DOHH2 (cell line): ENCODE measurements at regions not wholly inside any gene's neighbourhood (a gene's known extent, or its start where the extent isn't known, plus 50 kb on each side); places are given as distances from the start of the nearest gene placed in this dataset.

Source experiments
- EZH2phosphoT487 ChIP-seq: fragments of 200-600 bp; sonication (generic); IDR thresholded peaks from 2 replicates; pipeline ENCODE4 v1.6.1; 2017; ENCODE audit warnings: borderline replicate concordance, mild to moderate bottlenecking, antibody characterized with exemption, low read length, moderate library complexity, mixed read lengths
- TF ChIP-seq, protein P1 (sequence below): fragments of 200-600 bp; sonication (generic); IDR thresholded peaks from one replicate; pipeline ENCODE4 v1.5.1; 2014; ENCODE audit warnings: antibody characterized with exemption, mild to moderate bottlenecking, low read depth, low read length; ENCODE audit not compliant: poor library complexity, severe bottlenecking

DNA sequence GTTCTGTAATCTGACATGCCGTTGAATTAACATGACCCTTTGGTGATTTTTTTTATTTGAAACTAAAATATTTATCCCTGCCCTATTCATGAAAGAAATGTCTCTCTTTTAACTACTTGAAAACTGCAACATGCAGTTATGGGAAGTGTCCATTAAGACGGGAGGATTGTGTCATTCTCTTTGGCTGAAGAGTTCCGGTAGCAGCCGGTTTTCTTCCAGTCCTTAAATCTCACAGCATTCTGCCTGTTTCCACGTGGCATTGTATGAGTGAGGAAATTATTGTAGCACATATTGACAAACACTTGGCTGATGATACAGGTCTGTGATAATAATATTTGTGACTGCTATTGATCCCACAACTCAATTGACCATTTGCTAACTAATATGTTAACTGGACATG is 509.6 kb upstream of the POU3F3 start:
- TF ChIP-seq, protein P1, sequence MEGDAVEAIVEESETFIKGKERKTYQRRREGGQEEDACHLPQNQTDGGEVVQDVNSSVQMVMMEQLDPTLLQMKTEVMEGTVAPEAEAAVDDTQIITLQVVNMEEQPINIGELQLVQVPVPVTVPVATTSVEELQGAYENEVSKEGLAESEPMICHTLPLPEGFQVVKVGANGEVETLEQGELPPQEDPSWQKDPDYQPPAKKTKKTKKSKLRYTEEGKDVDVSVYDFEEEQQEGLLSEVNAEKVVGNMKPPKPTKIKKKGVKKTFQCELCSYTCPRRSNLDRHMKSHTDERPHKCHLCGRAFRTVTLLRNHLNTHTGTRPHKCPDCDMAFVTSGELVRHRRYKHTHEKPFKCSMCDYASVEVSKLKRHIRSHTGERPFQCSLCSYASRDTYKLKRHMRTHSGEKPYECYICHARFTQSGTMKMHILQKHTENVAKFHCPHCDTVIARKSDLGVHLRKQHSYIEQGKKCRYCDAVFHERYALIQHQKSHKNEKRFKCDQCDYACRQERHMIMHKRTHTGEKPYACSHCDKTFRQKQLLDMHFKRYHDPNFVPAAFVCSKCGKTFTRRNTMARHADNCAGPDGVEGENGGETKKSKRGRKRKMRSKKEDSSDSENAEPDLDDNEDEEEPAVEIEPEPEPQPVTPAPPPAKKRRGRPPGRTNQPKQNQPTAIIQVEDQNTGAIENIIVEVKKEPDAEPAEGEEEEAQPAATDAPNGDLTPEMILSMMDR, result no peak
- TF ChIP-seq EZH2phosphoT487, result no peak
